Spleen (tissue), 11 donors: ENCODE measurements at regions not wholly inside any gene's neighbourhood (a gene's known extent, or its start where the extent isn't known, plus 50 kb on each side); places are given as distances from the start of the nearest gene placed in this dataset.

ENCODE experiments used
- DNase-seq: peaks from one replicate; pipeline ENCODE4 v3.0.0-alpha.2; 2020
- H3K27ac ChIP-seq, 8 donors: fragments of 200-600 bp; sonication (generic) in 7 of 8; 1 replicate in 4 of 8; 2 replicates in 4 of 8; pipeline versions ENCODE4 v1.5.0 to v1.8.0; 2016 to 2021; ENCODE audit warnings: inconsistent platforms in 4 of 8, mild to moderate bottlenecking in 4 of 8, moderate library complexity in 1 of 8
- H3K27me3 ChIP-seq, 7 donors: fragments of 200-600 bp; sonication (generic) in 6 of 7; replicated peaks in 1 of 7; 1 replicate in 4 of 7; 2 replicates in 3 of 7; pipeline versions ENCODE4 v1.5.0 to v1.8.0; 2016 to 2021; ENCODE audit warnings: inconsistent platforms in 3 of 7, mild to moderate bottlenecking in 1 of 7
- H3K36me3 ChIP-seq, 6 donors: fragments of 200-600 bp; sonication (generic) in 5 of 6; 1 replicate in 4 of 6; 2 replicates in 2 of 6; pipeline versions ENCODE4 v1.5.0 to v1.8.0; 2016 to 2021; ENCODE audit warnings: inconsistent platforms in 2 of 6
- H3K4me1 ChIP-seq, 6 donors: fragments of 200-600 bp; sonication (generic) in 5 of 6; 1 replicate in 3 of 6; 2 replicates in 3 of 6; pipeline versions ENCODE4 v1.5.0 to v1.8.0; 2016 to 2021; ENCODE audit warnings: inconsistent platforms in 3 of 6
- H3K4me3 ChIP-seq, 8 donors: fragments of 200-600 bp; sonication (generic) in 7 of 8; 1 replicate in 4 of 8; 2 replicates in 4 of 8; pipeline versions ENCODE4 v1.5.0 to v1.8.0; 2016 to 2021; ENCODE audit warnings: inconsistent platforms in 4 of 8, mild to moderate bottlenecking in 4 of 8, moderate library complexity in 2 of 8
- H3K9me3 ChIP-seq, 8 donors: fragments of 200-600 bp; sonication (generic) in 7 of 8; 1 replicate in 4 of 8; 2 replicates in 4 of 8; pipeline versions ENCODE4 v1.5.0 to v1.8.0; 2016 to 2021; ENCODE audit warnings: inconsistent platforms in 4 of 8
- POLR2A ChIP-seq, 3 donors: fragments of 450-650 bp; IDR thresholded peaks; one replicate each; pipeline ENCODE4 v1.5.1; 2017; ENCODE audit warnings: antibody characterized with exemption in 3 of 3, mild to moderate bottlenecking in 1 of 3
- POLR2AphosphoS5 ChIP-seq, 3 donors: sonication (generic); formaldehyde crosslinking; IDR thresholded peaks; one replicate each; pipeline ENCODE4 v1.5.1; 2017; ENCODE audit warnings: antibody characterized with exemption in 3 of 3
- whole genome bisulfite sequencing, 5 donors: extraction: QIAGEN DNeasy Blood & Tissue Kit in 3 of 5; methylation state at CpG; one replicate each; pipeline versions ENCODE4 v1.1.5 to v1.1.7; 2013 to 2018; 5-methylcytosine and 5-hydroxymethylcytosine counted together
- intact Hi-C: fragments of 100-400 bp; cut with DNase I; formaldehyde crosslinking; loops from one replicate; pipeline ENCODE4 v1.15.0; 2023; ENCODE audit warnings: low total_unique reads
- TF ChIP-seq, protein P1 (sequence below), 11 experiments: fragments of 200-600 bp in 7 of 11; fragments of 450-650 bp in 4 of 11; sonication (generic) in 4 of 11; IDR thresholded peaks in 8 of 11; conservative IDR thresholded peaks in 3 of 11; 1 replicate in 7 of 11; 2 replicates in 4 of 11; pipeline versions ENCODE4 v1.4.0 to v1.8.0; 2016 to 2021; ENCODE audit warnings: antibody characterized with exemption in 11 of 11, inconsistent platforms in 4 of 11, mild to moderate bottlenecking in 1 of 11
- donor health status: healthy with polysubstance abuse.
- donor health status: DM: no; HTN: no; CAD: no; lungs with moderate emphysema.
- donor health status: DM: no; HTN: no; CAD: no.
- donor health status: Bipolar disorder and iron deficiency.
- donor health status: healthy.
- donor health status: DM: no; HTN: no; CAD: no.
- donor health status: DM: yes; HTN: yes; CAD: no.

DNA sequence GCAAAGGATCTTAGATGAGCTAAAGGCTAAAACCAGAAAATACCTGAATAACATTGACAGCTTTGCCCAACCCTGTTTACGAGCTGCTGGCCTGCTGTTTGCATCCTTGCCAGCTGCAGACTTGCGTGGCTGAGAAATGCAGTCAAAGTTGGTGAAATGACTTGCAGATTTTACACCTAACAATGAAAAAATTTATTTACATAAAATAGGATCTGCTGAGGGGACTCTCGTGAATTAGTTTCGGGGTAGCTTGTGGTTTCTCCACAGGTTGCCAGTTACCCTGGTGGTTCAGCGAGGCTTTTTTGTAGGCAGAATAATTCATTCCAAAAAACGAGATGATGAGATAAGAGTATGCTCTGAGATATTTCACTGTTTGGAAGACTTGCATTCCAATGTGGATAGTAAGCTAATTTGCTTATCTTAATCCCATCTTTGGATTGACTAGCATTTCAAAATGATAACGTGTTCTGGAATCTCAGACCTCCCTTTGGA lies 65.7 kb upstream of the FANCC start:
- no peaks in the 10 kb centered on the region for H3K9me3 ChIP-seq

DNA sequence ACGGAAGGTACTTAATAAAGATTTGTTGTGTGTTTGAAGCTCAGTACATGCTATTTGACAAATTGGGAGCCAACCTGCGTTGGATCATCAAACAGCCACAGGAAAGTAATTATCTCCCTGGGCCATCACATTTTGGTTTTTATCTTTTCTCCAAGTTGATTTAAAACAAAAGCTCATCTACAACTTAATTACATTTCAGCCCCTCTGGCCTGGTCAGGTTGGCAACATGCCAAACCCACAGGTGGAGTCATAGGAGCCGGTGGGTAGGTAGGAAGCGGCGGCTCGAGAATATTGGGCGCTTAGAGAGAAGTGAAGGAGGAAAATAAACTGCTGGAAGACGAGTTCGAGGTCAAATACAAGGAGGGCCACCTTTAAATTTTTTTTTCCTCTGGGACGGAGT lies 64.9 kb upstream of the FANCC start:
- TF ChIP-seq, protein P1, sequence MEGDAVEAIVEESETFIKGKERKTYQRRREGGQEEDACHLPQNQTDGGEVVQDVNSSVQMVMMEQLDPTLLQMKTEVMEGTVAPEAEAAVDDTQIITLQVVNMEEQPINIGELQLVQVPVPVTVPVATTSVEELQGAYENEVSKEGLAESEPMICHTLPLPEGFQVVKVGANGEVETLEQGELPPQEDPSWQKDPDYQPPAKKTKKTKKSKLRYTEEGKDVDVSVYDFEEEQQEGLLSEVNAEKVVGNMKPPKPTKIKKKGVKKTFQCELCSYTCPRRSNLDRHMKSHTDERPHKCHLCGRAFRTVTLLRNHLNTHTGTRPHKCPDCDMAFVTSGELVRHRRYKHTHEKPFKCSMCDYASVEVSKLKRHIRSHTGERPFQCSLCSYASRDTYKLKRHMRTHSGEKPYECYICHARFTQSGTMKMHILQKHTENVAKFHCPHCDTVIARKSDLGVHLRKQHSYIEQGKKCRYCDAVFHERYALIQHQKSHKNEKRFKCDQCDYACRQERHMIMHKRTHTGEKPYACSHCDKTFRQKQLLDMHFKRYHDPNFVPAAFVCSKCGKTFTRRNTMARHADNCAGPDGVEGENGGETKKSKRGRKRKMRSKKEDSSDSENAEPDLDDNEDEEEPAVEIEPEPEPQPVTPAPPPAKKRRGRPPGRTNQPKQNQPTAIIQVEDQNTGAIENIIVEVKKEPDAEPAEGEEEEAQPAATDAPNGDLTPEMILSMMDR (IDR thresholded peaks at IDR 0.05 in 8 of 11, conservative IDR thresholded peaks at IDR 0.05 in 3 of 11) = no peak
- no peak for TF ChIP-seq POLR2A (IDR thresholded peaks at IDR 0.05)
- no peak for TF ChIP-seq POLR2AphosphoS5 (IDR thresholded peaks at IDR 0.05)
- peaks cover 0 to 39% (median 0%) of the 10 kb centered on the region in 7 donors for H3K27me3 ChIP-seq
- intact Hi-C loops = no loop called here
- no peak overlapping the region for H3K27ac ChIP-seq
- no peak for DNase-seq
- no peaks in the 10 kb centered on the region for H3K36me3 ChIP-seq
- H3K4me3 ChIP-seq = no peak overlapping the region
- peaks cover 0 to 4% (median 0%) of the 10 kb centered on the region in 8 donors for H3K9me3 ChIP-seq
- no peaks in the 10 kb centered on the region for H3K4me1 ChIP-seq
- WGBS, 5 donors = 81 to 89% (median 83%) methylated on average over 10 of the region's 10 CpGs

More for the DNA sequence above, 65.7 kb upstream of the FANCC start:
- Histone ChIP-seq H3K27me3 (peaks cover 0 to 41% (median 0%) of the 10 kb centered on the region in 7 donors), H3K36me3 (no peaks in the 10 kb centered on the region), H3K27ac (no peak overlapping the region), H3K4me1 (no peaks in the 10 kb centered on the region), H3K4me3 (no peak overlapping the region)
- intact Hi-C loops = no loop called here
- TF ChIP-seq POLR2A (IDR thresholded peaks at IDR 0.05) (no peak), POLR2AphosphoS5 (IDR thresholded peaks at IDR 0.05) (no peak)
- TF ChIP-seq, protein P1 (IDR thresholded peaks at IDR 0.05 in 8 of 11, conservative IDR thresholded peaks at IDR 0.05 in 3 of 11) = no peak
- no peak for DNase-seq
- 58 to 74% (median 63%) methylated on average over 7 of the region's 7 CpGs for WGBS, 5 donors

DNA sequence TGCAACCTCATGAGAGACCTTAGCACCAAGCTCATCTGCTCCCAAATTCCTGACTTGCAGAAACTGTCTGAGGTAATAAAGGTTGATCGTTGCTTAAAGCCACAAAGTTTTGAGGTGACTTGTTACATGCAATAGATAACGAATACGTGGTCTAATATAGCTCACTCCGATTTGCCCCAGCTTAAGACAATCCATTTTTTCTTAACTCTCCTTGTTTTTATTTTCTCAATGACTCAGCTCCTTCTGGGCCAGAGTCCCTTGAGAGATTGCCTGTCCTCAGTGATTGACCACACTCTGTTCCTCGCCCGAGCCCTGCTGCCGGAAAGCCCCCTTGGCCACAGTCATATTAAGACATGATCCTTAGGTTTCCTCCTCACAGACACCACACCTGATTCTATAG lies 63.7 kb upstream of the FANCC start:
- Histone ChIP-seq H3K27me3 (peaks cover 0 to 31% (median 0%) of the 10 kb centered on the region in 7 donors), H3K9me3 (peaks cover 0 to 7% (median 0%) of the 10 kb centered on the region in 8 donors), H3K4me1 (no peaks in the 10 kb centered on the region), H3K27ac (no peak overlapping the region), H3K36me3 (no peaks in the 10 kb centered on the region), H3K4me3 (no peak overlapping the region)
- WGBS, 5 donors = 54 to 65% (median 61%) methylated on average over 7 of the region's 7 CpGs
- intact Hi-C loops = no loop called here
- DNase-seq = no peak
- TF ChIP-seq POLR2AphosphoS5 (IDR thresholded peaks at IDR 0.05) = no peak
- TF ChIP-seq, protein P1 (IDR thresholded peaks at IDR 0.05 in 8 of 11, conservative IDR thresholded peaks at IDR 0.05 in 3 of 11) = no peak
- TF ChIP-seq POLR2A (IDR thresholded peaks at IDR 0.05) = no peak

DNA sequence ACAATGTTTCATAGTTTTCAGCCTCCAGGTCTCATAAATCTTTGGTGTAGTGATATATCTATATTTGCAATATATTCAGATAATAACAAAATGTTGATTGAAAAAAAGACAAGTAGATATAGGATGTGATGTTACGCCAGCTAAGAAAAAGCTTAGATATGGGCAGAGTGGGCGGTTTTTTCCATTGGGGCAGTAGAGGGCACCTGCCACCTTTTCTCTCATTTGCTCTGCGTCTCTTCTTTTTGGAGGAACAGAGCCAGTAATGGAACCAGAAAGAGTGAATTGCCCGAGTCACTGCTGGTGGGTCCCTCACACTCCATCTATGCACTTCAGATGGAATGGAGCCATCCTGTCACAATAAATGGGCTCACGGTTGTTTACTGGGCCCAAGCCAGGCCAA lies 62.1 kb upstream of the FANCC start:
- no peaks in the 10 kb centered on the region for H3K4me1 ChIP-seq
- 45 to 62% (median 59%) methylated on average over 5 of the region's 5 CpGs for WGBS, 5 donors

More for the DNA sequence above, 62.1 kb upstream of the FANCC start:
- intact Hi-C loops = no loop called here
- peaks cover 0 to 7% (median 0%) of the 10 kb centered on the region in 8 donors for H3K9me3 ChIP-seq
- no peak for DNase-seq
- no peak overlapping the region for H3K4me3 ChIP-seq
- no peak overlapping the region for H3K27ac ChIP-seq
- no peaks in the 10 kb centered on the region for H3K36me3 ChIP-seq
- peaks cover 0 to 31% (median 0%) of the 10 kb centered on the region in 7 donors for H3K27me3 ChIP-seq
- TF ChIP-seq POLR2A (IDR thresholded peaks at IDR 0.05) (no peak), POLR2AphosphoS5 (IDR thresholded peaks at IDR 0.05) (no peak)
- TF ChIP-seq, protein P1 (IDR thresholded peaks at IDR 0.05 in 8 of 11, conservative IDR thresholded peaks at IDR 0.05 in 3 of 11) = peak in 2 of 11 experiments; percentile 19 to 24
